GM23338 (cell line): ENCODE measurements at regions not wholly inside any gene's neighbourhood (a gene's known extent, or its start where the extent isn't known, plus 50 kb on each side); places are given as distances from the start of the nearest gene placed in this dataset.

Source experiments
- CREB1 ChIP-seq: fragments of 250-450 bp; sonication (Bioruptor Pico); IDR thresholded peaks from 2 replicates; pipeline ENCODE4 v1.5.0; 2020; ENCODE audit warnings: low read depth, mild to moderate bottlenecking, moderate library complexity
- EZH2 ChIP-seq: fragments of 200-600 bp; sonication (generic); IDR thresholded peaks from one replicate; pipeline ENCODE4 v1.8.0; 2017; ENCODE audit warnings: antibody characterized with exemption, mild to moderate bottlenecking, low read depth; ENCODE audit not compliant: unreplicated experiment
- EZH2phosphoT487 ChIP-seq: fragments of 200-600 bp; sonication (generic); IDR thresholded peaks from one replicate; pipeline ENCODE4 v1.8.1; 2018; ENCODE audit warnings: antibody characterized with exemption; ENCODE audit not compliant: unreplicated experiment
- POLR2AphosphoS5 ChIP-seq: IDR thresholded peaks from 2 replicates; pipeline ENCODE4 v1.6.1; 2016; ENCODE audit warnings: antibody characterized with exemption, low read depth
- TF ChIP-seq, protein P1 (sequence below), 2 experiments: fragments of 200-600 bp in 1 of 2; sonication (generic) in 1 of 2; conservative IDR thresholded peaks; 2 replicates each; pipeline versions ENCODE4 v1.5.1 to v1.6.1; 2016 to 2017; ENCODE audit warnings: antibody characterized with exemption in 2 of 2, low read depth in 2 of 2, mild to moderate bottlenecking in 2 of 2, moderate library complexity in 1 of 2
- TF ChIP-seq, protein P2 (sequence below): IDR thresholded peaks from one replicate; pipeline ENCODE4 v1.6.1; 2018; ENCODE audit warnings: antibody characterized with exemption; ENCODE audit not compliant: unreplicated experiment

DNA sequence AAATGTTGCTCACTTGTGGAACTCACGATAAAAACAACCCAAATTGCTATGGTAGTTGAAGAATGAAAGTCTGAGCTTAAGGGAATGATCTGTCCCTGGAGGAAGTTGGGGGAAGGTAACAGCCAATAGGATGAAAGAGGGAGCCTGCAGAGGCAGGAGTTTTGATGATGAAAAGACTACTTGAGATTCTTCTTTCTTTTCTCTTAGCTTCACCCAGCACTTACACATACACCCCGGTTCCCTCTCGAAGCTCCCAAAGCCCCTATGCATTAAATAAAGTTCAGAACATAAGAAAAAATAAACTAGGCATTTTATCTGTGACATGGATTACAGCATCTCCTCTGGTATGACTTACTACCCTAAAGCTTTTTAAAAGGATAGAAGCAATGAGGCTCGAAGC lies 122.9 kb upstream of the GATB start:
- TF ChIP-seq CREB1 (CRISPR knock-in tag) (no peak), EZH2 (no peak), EZH2phosphoT487 (no peak), POLR2AphosphoS5 (no peak)
- TF ChIP-seq, protein P1, sequence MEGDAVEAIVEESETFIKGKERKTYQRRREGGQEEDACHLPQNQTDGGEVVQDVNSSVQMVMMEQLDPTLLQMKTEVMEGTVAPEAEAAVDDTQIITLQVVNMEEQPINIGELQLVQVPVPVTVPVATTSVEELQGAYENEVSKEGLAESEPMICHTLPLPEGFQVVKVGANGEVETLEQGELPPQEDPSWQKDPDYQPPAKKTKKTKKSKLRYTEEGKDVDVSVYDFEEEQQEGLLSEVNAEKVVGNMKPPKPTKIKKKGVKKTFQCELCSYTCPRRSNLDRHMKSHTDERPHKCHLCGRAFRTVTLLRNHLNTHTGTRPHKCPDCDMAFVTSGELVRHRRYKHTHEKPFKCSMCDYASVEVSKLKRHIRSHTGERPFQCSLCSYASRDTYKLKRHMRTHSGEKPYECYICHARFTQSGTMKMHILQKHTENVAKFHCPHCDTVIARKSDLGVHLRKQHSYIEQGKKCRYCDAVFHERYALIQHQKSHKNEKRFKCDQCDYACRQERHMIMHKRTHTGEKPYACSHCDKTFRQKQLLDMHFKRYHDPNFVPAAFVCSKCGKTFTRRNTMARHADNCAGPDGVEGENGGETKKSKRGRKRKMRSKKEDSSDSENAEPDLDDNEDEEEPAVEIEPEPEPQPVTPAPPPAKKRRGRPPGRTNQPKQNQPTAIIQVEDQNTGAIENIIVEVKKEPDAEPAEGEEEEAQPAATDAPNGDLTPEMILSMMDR (conservative IDR thresholded peaks at IDR 0.05; ENCODE audit: low read depth in 2 of 2): no peak
- TF ChIP-seq, protein P2, sequence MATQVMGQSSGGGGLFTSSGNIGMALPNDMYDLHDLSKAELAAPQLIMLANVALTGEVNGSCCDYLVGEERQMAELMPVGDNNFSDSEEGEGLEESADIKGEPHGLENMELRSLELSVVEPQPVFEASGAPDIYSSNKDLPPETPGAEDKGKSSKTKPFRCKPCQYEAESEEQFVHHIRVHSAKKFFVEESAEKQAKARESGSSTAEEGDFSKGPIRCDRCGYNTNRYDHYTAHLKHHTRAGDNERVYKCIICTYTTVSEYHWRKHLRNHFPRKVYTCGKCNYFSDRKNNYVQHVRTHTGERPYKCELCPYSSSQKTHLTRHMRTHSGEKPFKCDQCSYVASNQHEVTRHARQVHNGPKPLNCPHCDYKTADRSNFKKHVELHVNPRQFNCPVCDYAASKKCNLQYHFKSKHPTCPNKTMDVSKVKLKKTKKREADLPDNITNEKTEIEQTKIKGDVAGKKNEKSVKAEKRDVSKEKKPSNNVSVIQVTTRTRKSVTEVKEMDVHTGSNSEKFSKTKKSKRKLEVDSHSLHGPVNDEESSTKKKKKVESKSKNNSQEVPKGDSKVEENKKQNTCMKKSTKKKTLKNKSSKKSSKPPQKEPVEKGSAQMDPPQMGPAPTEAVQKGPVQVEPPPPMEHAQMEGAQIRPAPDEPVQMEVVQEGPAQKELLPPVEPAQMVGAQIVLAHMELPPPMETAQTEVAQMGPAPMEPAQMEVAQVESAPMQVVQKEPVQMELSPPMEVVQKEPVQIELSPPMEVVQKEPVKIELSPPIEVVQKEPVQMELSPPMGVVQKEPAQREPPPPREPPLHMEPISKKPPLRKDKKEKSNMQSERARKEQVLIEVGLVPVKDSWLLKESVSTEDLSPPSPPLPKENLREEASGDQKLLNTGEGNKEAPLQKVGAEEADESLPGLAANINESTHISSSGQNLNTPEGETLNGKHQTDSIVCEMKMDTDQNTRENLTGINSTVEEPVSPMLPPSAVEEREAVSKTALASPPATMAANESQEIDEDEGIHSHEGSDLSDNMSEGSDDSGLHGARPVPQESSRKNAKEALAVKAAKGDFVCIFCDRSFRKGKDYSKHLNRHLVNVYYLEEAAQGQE: no peak
